HG03354 (cell line): ENCODE measurements at regions not wholly inside any gene's neighbourhood (a gene's known extent, or its start where the extent isn't known, plus 50 kb on each side); places are given as distances from the start of the nearest gene placed in this dataset.

Source experiments
- ATAC-seq: cut with Tn5 transposase; IDR thresholded peaks from one replicate; pipeline ENCODE4 v1.9.1; 2021; ENCODE audit warnings: mild to moderate bottlenecking; ENCODE audit not compliant: unreplicated experiment, poor library complexity, severe bottlenecking

- ATAC-seq, result no peak
Observed at GRCh38 chr15:60191821-60192220, 187.7 kb downstream of the FOXB1 start.

DNA sequence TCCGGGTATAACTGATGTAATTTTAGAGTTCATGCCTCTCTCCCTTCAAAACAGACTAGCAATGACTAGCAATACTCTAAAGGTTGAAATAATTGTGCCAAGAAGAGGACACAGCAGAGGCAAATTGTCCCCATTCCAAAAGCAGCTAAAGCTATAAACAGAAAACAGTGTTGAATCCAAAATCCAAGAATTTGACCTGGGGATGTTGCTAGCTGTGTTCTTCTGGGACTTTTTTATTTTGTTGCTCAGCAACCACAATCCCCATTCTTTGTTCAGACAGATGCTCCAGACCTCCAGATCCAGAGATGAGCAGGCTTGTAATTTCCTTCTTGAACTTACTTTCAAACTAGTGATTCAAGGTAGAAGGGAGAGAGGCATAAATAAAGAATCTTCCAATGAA, 191.5 kb downstream of the FOXB1 start:
- ATAC-seq, result no peak

- no peak for ATAC-seq
Observed at GRCh38 chr15:60204131-60204885, 193.5 kb downstream of the ANXA2 start.

DNA sequence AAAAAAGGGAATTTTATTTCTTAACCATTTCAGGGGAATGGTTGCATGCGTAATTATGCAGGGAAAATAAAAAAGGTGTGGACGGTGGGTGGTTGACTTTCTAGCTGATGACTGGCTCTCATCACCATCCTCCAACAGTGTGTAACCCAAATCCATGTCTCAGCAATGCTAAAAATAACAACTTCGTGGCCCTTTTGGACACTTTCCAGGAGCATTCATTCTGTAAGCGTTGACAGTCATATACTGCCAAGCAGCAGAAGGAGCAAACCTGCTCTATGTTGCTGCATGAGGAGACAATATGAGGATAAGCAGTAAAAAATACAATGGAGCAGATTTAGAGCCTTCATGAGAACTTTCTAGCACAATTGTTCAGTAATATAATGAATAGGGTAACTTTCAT, 189.1 kb downstream of the ANXA2 start:
- no peak for ATAC-seq

GRCh38 chr15:60212536-60212935, 185.2 kb downstream of the ANXA2 start:
- ATAC-seq, result no peak

DNA sequence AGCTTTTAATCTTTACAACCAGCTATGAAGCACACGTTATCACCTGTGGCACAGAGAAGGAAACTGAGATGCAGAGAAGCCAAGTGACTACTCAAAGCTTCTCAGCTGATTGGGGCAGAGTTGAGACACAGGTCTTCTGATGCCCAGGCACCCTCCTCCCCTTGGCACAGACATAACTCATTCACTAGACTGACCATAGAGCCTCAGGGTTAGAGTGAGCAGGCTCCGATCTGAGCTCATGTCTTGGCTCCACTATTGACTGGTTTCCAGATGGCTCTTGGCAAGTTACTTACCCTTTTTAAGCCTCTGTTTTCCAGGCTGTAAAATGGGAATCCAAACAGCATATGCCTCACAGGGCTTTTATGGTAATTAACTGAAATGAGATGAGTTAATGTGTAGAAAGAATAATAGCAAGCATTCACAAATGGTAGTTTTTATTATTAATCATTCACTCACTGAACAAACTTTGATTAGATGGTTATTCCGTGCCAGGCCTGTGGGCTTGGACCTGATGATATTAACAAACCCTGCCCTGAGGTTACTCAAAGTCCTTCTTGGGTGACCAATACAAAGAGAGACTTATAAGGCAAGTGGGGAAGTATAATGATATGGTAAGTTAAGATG, 184.3 kb downstream of the ANXA2 start:
- ATAC-seq, result no peak

DNA sequence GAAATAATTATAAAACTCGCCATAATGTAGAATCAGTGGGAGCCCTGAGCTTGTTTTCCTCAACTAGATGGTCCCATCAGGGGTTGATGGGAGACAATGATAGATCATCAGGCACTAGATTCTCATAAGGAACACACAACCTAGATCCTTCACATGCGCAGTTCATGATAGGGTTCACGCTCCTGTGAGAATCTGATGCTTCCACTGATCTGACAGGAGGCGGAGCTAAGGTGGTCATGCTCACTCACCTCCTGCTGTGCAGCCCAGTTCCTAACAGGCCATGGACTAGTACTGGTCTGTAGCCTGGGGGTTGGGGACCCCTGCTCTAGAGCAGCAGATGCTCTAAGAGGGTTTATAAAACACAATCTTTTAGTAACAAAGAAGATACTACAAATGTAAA, 183.6 kb downstream of the ANXA2 start:
- ATAC-seq, result no peak

DNA sequence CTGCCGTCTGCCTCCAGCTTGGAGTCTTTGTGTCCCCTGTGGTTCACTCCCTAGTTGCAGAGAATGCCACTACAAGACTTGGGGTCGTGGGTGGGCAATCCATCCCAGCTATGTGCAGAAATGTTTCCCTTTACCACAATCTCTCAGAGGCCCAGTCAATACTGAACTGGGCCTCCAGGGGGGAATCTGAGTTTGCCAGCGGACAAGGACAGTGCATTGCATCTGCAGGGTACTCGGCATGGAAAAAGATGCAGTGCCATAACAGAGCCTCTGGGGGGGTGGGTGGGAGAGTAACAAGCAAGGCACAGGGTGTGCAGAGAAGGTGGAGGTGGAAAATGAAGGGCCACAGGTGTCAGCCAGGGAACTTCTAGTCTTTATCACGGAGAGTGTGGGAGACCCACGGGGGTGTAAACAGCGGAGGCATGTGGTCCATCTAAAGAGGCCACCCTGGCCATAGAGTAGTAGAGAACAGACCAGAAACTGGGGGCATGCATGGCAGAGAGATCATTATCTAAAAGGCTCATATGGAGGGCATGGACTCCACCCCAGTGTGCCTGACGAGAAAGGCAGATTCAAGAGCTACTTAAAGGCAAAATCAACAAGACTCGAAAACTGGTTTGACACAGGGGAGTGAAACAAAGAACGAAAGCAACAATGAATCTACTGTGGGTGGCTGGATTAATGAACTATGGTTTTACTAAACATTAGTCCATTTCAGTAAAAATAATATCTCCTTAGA, 182.4 kb downstream of the ANXA2 start:
- ATAC-seq, result no peak

DNA sequence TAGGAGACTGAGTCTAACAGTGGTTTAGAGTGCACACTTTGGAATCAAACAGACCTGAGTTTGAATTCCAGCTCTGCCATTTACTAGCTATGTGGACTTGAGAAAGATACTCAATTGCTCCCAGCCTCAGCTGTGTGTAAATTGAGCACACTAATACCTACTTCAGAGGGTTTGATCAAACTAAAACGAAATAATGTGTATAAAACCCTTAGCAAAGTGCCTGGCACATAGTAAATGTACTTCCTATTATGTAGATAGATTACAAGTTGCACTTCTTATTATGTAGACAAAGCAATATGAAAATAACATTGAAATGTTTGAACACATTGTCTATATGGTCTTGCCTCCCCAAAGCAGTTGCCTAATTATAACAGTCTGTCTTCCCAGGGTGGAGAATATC, 180.6 kb downstream of the ANXA2 start:
- no peak for ATAC-seq

DNA sequence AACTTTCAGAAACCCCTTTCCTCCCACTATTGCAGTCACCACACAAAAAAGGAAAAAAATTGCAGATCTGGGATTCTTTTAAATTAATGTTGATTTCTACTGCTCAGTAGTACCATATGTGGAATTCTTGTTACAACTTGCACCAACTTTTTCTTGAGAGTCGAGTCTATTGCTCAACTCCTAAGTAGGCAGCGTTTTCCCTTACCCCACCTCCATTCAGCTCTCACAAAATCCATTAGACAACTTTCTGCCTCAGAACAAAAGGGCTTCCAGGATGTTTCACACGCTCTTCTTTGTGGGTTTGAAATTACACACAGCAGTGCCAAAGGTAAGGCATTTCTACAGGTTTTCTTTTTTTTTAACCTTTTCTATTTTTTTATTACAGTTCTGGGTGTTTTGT, 179.5 kb downstream of the ANXA2 start:
- ATAC-seq, result no peak

DNA sequence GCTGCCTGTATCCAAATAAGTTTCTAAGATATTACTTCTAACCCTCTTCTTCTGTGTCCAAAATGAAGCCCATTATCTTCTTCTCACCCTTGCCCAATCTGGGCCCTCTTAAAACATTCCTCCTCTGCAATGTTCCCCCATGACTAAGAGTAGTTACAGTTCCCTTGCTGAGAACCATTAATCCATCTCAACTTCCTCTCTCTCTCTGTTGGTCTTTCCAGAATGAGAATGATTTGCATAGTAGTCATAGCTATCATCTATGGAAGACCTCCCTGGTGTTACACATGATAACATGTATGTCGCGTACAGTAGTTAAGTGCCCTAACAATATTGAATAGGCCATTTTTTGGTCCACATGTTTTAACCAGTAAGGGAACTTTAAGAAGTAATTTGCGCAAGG, 177.9 kb downstream of the ANXA2 start:
- ATAC-seq, result no peak

DNA sequence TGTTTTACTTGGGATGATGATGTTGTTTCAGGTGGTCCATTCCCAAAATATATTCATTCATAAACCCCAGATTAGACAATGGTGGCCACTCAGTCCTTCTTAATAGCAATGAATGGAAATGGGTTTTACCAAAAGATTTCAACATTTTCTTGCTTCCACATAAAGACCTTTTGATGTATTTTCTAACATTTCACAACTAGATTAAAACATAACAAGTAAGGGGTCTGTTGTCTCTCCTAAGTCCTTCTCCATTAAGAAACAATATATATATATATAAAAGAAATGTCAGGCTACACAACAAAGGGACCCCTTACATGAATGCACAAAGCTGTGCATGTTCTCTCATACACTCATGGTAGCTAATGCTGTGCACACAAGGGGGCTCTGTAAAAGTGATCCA, 176.4 kb downstream of the ANXA2 start:
- no peak for ATAC-seq

- no peak for ATAC-seq
Observed at GRCh38 chr15:60222404-60222803, 175.4 kb downstream of the ANXA2 start.

- no peak for ATAC-seq
Observed at GRCh38 chr15:60223176-60223575, 174.6 kb downstream of the ANXA2 start.

- ATAC-seq, result no peak
Observed at GRCh38 chr15:60226924-60227323, 170.9 kb downstream of the ANXA2 start.

GRCh38 chr15:60228101-60228500, 169.7 kb downstream of the ANXA2 start:
- no peak for ATAC-seq

GRCh38 chr15:60228619-60229018, 169.2 kb downstream of the ANXA2 start:
- ATAC-seq, result no peak

DNA sequence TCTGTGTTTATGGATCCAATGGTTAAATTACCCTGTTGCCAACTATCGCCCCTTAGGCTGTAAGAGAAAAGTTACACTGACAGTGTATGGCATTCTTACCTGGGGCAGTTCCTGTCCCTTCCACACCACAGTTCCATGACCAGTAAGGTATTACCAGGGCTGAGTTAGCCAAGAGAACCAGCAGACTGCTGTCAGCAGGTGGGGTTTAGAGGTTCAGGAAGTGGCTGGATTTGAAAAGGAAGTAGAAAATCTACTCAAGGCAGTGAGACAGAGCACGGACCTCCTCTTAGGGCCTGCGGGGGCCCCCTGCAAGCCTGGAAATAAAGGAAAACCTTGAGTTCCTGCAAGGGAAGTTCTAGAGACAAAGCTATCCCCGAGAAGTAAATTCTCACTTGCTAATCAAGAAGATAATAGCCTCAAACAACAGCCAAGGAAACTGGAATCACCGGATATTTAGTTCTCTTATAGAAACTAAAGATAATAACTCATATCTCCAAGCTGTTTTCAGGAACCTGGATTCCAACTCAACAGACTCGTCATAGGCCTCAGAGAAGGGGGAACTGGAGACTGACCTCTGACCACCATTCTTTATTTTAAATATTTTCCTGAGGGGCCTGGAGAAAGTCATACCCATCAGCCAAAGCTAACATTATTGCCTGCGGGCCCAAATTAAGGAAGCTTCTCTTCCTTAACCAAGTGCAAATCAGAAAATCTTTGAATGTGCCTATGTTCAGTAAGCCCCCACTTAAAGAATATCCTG, 161.7 kb downstream of the ANXA2 start:
- ATAC-seq, result no peak

DNA sequence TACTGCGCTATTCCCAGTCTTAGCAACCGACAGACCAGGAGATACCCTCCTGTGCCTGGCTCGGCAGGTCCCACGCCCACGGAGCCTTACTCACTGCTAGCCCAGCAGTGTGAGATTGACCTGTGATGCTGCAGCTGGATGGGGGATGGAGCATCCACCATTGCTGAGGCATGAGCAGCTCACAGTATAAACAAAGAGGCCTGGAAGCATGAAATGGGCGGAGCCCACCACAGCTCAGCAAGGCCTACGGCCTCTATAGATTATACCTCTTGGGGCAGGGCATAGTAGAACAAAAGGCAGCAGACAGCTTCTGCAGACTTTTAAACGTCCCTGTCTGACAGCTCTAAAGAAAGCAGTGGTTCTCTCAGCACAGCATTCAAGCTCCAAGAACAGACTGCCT, 160.3 kb downstream of the ANXA2 start:
- ATAC-seq, result no peak

GRCh38 chr15:60243769-60244168, 154.0 kb downstream of the ANXA2 start:
- ATAC-seq, result no peak
